Tibial nerve (tissue), 4 donors: ENCODE measurements at regions not wholly inside any gene's neighbourhood (a gene's known extent, or its start where the extent isn't known, plus 50 kb on each side); places are given as distances from the start of the nearest gene placed in this dataset.

Source experiments
- DNase-seq, 2 donors: peaks; one replicate each; pipeline ENCODE4 v3.0.0-alpha.2; 2019; ENCODE audit warnings: low spot score in 2 of 2
- H3K27ac ChIP-seq, 4 donors: fragments of 200-600 bp; sonication (generic) in 3 of 4; one replicate each; pipeline ENCODE4 v1.5.1; 2017 to 2019; ENCODE audit warnings: mild to moderate bottlenecking in 1 of 4
- H3K27me3 ChIP-seq, 2 donors: fragments of 200-600 bp; sonication (generic) in 1 of 2; one replicate each; pipeline versions ENCODE4 v1.5.1 to v1.6.0; 2017 to 2019
- H3K36me3 ChIP-seq, 3 donors: fragments of 200-600 bp; sonication (generic); one replicate each; pipeline ENCODE4 v1.5.1; 2018 to 2019
- H3K4me1 ChIP-seq, 4 donors: fragments of 200-600 bp; sonication (generic) in 3 of 4; one replicate each; pipeline ENCODE4 v1.5.1; 2017 to 2019
- H3K4me3 ChIP-seq, 4 donors: fragments of 200-600 bp; sonication (generic) in 3 of 4; one replicate each; pipeline ENCODE4 v1.5.1; 2017 to 2019; ENCODE audit warnings: mild to moderate bottlenecking in 1 of 4, moderate library complexity in 1 of 4
- H3K9me3 ChIP-seq, 4 donors: fragments of 200-600 bp; sonication (generic) in 3 of 4; one replicate each; pipeline ENCODE4 v1.5.1; 2017 to 2019
- EP300 ChIP-seq, 2 donors: sonication (generic); formaldehyde crosslinking; IDR thresholded peaks; one replicate each; pipeline ENCODE4 v1.6.1; 2017; ENCODE audit warnings: antibody characterized with exemption in 2 of 2, mild to moderate bottlenecking in 1 of 2
- POLR2A ChIP-seq, 2 donors: fragments of 450-650 bp; IDR thresholded peaks; one replicate each; pipeline ENCODE4 v1.6.1; 2017; ENCODE audit warnings: antibody characterized with exemption in 2 of 2, mild to moderate bottlenecking in 2 of 2, moderate library complexity in 2 of 2
- WGBS, 2 donors: methylation state at CpG; one replicate each; pipeline ENCODE4 v1.1.5; 2018; 5-methylcytosine and 5-hydroxymethylcytosine counted together
- TF ChIP-seq, protein P1 (sequence below), 5 experiments: fragments of 200-600 bp in 3 of 5; fragments of 450-650 bp in 2 of 5; sonication (generic) in 3 of 5; IDR thresholded peaks; one replicate each; pipeline ENCODE4 v1.5.1; 2016 to 2019; ENCODE audit warnings: antibody characterized with exemption in 5 of 5, mild to moderate bottlenecking in 3 of 5, moderate library complexity in 2 of 5

GRCh38 chr11:31932879-31933278, 121.8 kb upstream of the PAX6 start:
- Histone ChIP-seq H3K27me3 (no peaks in the 10 kb centered on the region), H3K27ac (no peak overlapping the region), H3K36me3 (no peaks in the 10 kb centered on the region), H3K4me1 (no peaks in the 10 kb centered on the region), H3K4me3 (no peak overlapping the region), H3K9me3 (no peaks in the 10 kb centered on the region)
- no peak for TF ChIP-seq EP300 (IDR thresholded peaks at IDR 0.05)
- TF ChIP-seq POLR2A (IDR thresholded peaks at IDR 0.05), result no peak
- TF ChIP-seq, protein P1, sequence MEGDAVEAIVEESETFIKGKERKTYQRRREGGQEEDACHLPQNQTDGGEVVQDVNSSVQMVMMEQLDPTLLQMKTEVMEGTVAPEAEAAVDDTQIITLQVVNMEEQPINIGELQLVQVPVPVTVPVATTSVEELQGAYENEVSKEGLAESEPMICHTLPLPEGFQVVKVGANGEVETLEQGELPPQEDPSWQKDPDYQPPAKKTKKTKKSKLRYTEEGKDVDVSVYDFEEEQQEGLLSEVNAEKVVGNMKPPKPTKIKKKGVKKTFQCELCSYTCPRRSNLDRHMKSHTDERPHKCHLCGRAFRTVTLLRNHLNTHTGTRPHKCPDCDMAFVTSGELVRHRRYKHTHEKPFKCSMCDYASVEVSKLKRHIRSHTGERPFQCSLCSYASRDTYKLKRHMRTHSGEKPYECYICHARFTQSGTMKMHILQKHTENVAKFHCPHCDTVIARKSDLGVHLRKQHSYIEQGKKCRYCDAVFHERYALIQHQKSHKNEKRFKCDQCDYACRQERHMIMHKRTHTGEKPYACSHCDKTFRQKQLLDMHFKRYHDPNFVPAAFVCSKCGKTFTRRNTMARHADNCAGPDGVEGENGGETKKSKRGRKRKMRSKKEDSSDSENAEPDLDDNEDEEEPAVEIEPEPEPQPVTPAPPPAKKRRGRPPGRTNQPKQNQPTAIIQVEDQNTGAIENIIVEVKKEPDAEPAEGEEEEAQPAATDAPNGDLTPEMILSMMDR (IDR thresholded peaks at IDR 0.05), result no peak
- 69% methylated on average over 9 of the region's 9 CpGs for WGBS, 2 donors
- no peak for DNase-seq

- H3K4me3 ChIP-seq, result no peak overlapping the region
- no peaks in the 10 kb centered on the region for H3K9me3 ChIP-seq
- H3K4me1 ChIP-seq, result no peaks in the 10 kb centered on the region
- TF ChIP-seq, protein P1 (IDR thresholded peaks at IDR 0.05), result no peak
- no peak for TF ChIP-seq EP300 (IDR thresholded peaks at IDR 0.05)
- TF ChIP-seq POLR2A (IDR thresholded peaks at IDR 0.05), result no peak
- no peaks in the 10 kb centered on the region for H3K36me3 ChIP-seq
- WGBS, 2 donors, result 84 to 85% methylated on average over 4 of the region's 4 CpGs
- no peak overlapping the region for H3K27ac ChIP-seq
- DNase-seq, result no peak
- H3K27me3 ChIP-seq, result no peaks in the 10 kb centered on the region
Observed at GRCh38 chr11:31927982-31928381, 116.9 kb upstream of the PAX6 start.

- TF ChIP-seq, protein P1 (IDR thresholded peaks at IDR 0.05), result no peak
- TF ChIP-seq POLR2A (IDR thresholded peaks at IDR 0.05), result no peak
- no peak for TF ChIP-seq EP300 (IDR thresholded peaks at IDR 0.05)
- DNase-seq, result no peak
- Histone ChIP-seq H3K4me1 (no peaks in the 10 kb centered on the region), H3K4me3 (no peak overlapping the region), H3K9me3 (no peaks in the 10 kb centered on the region), H3K36me3 (no peaks in the 10 kb centered on the region), H3K27ac (no peak overlapping the region), H3K27me3 (no peaks in the 10 kb centered on the region)
- 75 to 84% methylated on average over 3 of the region's 3 CpGs for WGBS, 2 donors
Observed at GRCh38 chr11:31926816-31927528, 115.8 kb upstream of the PAX6 start.

DNA sequence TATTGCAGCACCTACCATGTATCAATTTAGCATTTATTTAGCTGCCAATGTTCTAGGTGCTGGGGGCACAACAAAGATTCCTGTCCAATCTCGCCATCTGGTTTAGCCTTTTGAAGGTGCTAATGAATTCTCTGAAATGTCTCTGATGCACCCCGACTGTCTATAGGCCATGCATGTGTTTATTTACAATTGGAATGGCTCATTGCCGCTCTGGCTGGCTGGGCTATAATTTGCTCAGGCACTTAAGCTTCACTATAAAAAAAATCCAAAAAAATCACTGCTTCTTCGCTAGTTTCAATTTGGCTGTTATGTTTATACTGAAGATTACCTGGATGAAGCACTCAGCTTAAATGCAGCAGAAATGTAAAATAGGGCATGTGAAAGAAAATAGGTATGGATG, 115.0 kb upstream of the PAX6 start:
- TF ChIP-seq, protein P1 (IDR thresholded peaks at IDR 0.05), result no peak
- TF ChIP-seq POLR2A (IDR thresholded peaks at IDR 0.05) (no peak), EP300 (IDR thresholded peaks at IDR 0.05) (no peak)
- DNase-seq, result no peak
- Histone ChIP-seq H3K4me1 (no peaks in the 10 kb centered on the region), H3K27me3 (no peaks in the 10 kb centered on the region), H3K27ac (no peak overlapping the region), H3K4me3 (no peak overlapping the region), H3K36me3 (no peaks in the 10 kb centered on the region), H3K9me3 (no peaks in the 10 kb centered on the region)
- 80 to 84% methylated on average over 4 of the region's 4 CpGs for WGBS, 2 donors

GRCh38 chr11:31922450-31922849, 111.3 kb upstream of the PAX6 start:
- Histone ChIP-seq H3K4me3 (no peak overlapping the region), H3K27me3 (no peaks in the 10 kb centered on the region), H3K9me3 (no peaks in the 10 kb centered on the region), H3K4me1 (no peaks in the 10 kb centered on the region), H3K27ac (no peak overlapping the region), H3K36me3 (no peaks in the 10 kb centered on the region)
- no peak for DNase-seq
- no peak for TF ChIP-seq POLR2A (IDR thresholded peaks at IDR 0.05)
- TF ChIP-seq EP300 (IDR thresholded peaks at IDR 0.05), result no peak
- TF ChIP-seq, protein P1 (IDR thresholded peaks at IDR 0.05), result no peak
- 64 to 68% methylated on average over 3 of the region's 3 CpGs for WGBS, 2 donors
